ENCODE measurements at regions not wholly inside any gene's neighbourhood (a gene's known extent, or its start where the extent isn't known, plus 50 kb on each side); places are given as distances from the start of the nearest gene placed in this dataset.

DNA sequence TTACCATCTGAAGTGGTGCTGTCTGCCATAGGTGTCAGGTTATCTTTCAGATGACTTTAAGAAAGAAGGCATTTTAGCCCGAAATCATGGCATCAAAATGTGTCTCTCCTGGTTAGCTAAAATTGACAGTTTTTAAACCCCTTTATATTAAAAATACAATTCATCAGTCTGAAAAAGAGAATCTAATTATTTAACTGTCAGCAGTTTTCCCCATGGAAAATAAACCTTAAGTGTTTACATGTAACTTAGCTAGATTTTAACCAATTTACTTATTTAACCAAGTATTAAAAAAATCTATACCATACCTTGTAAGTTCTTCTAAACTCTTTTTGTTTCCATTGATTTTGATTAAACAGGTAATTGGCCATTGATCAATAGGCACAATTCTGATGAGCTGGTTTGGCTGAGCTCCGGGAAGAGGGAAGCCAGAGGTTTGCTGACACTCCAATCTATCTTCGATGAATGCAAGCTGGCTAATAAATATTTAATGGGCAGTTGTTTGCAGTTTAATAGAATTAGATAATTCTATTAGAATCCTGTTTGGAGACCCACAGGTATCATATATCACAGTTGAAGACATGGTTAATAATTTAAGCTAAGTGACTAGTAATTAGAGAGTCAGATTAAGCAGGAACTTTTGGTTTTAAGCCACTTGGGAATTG is 114.0 kb downstream of the MAT2B start:
- DNase-seq (ENCODE audit: extremely low read depth, low read depth), result no peak
- TF ChIP-seq CTCF (IDR thresholded peaks at IDR 0.05; ENCODE audit: low read depth, low read length, missing control alignments), result no peak
- no peak overlapping the region for H3K4me3 ChIP-seq (replicated peaks; ENCODE audit: low read depth, low read length)

DNA sequence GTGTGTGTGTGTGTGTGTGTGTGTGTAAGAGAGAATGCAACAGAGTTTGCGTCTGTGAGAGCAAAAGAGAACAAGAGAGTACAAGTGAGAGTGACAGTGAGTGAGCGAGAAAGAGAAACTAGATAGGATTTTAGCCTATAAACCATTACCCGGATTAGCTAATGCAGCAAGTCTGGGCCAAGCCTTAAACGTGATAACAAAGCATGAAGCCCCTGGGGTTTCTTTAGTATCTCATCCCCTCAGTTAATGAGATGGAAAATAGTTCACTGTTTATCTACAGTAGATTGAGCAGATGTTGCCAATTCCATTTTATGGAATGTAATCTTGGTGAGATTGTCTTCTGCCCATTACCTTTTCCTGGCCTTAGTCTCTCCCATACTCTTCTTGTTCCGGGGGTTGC is 114.5 kb downstream of the MAT2B start:
- TF ChIP-seq CTCF (IDR thresholded peaks at IDR 0.05; ENCODE audit: low read depth, low read length, missing control alignments), result no peak
- H3K4me3 ChIP-seq (replicated peaks; ENCODE audit: low read depth, low read length), result no peak overlapping the region
- DNase-seq (ENCODE audit: extremely low read depth, low read depth), result no peak

- H3K4me3 ChIP-seq (replicated peaks; ENCODE audit: low read depth, low read length), result no peak overlapping the region
- DNase-seq (ENCODE audit: extremely low read depth, low read depth), result no peak
- no peak for TF ChIP-seq CTCF (IDR thresholded peaks at IDR 0.05; ENCODE audit: low read depth, low read length, missing control alignments)
These were observed 117.4 kb downstream of the MAT2B start for GRCh38 chr5:163622799-163623198.

DNA sequence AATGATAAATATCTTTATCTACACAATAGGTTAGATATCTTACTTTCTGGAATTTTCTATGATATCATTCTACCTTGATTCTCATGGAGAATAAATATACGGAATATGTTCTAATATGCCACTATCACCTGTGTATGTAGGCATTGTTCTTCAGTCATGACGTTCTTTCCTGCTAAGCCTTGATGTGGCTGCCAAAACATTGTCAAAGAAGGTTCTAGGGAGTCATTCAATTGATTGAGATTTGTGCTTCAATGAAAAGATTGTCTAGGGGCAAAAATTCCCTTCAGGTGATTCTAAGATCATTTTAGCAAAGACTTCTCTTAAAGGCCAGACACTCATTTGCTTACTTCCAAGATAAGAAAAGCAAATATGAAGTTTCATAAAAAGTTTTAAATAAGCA is 118.1 kb downstream of the MAT2B start:
- no peak for DNase-seq (ENCODE audit: extremely low read depth, low read depth)
- no peak for TF ChIP-seq CTCF (IDR thresholded peaks at IDR 0.05; ENCODE audit: low read depth, low read length, missing control alignments)
- no peak overlapping the region for H3K4me3 ChIP-seq (replicated peaks; ENCODE audit: low read depth, low read length)

- no peak for TF ChIP-seq CTCF (IDR thresholded peaks at IDR 0.05; ENCODE audit: low read depth, low read length, missing control alignments)
- no peak overlapping the region for H3K4me3 ChIP-seq (replicated peaks; ENCODE audit: low read depth, low read length)
- no peak for DNase-seq (ENCODE audit: extremely low read depth, low read depth)
These were observed 118.6 kb downstream of the MAT2B start for GRCh38 chr5:163623986-163624385.

GRCh38 chr5:163624431-163624830 is 119.0 kb downstream of the MAT2B start:
- no peak for TF ChIP-seq CTCF (IDR thresholded peaks at IDR 0.05; ENCODE audit: low read depth, low read length, missing control alignments)
- no peak overlapping the region for H3K4me3 ChIP-seq (replicated peaks; ENCODE audit: low read depth, low read length)
- DNase-seq (ENCODE audit: extremely low read depth, low read depth), result no peak

- H3K4me3 ChIP-seq (replicated peaks; ENCODE audit: low read depth, low read length), result no peak overlapping the region
These were observed 121.5 kb downstream of the MAT2B start for GRCh38 chr5:163626904-163627434.

More at GRCh38 chr5:163626904-163627434, 121.5 kb downstream of the MAT2B start:
- DNase-seq (ENCODE audit: extremely low read depth, low read depth), result no peak
- no peak for TF ChIP-seq CTCF (IDR thresholded peaks at IDR 0.05; ENCODE audit: low read depth, low read length, missing control alignments)
